Vagina (tissue), 2 donors: ENCODE measurements at regions not wholly inside any gene's neighbourhood (a gene's known extent, or its start where the extent isn't known, plus 50 kb on each side); places are given as distances from the start of the nearest gene placed in this dataset.

Experiments
- CTCF ChIP-seq, 3 experiments: fragments of 450-650 bp in 2 of 3; fragments of 200-600 bp in 1 of 3; sonication (generic) in 1 of 3; IDR thresholded peaks; one replicate each; pipeline ENCODE4 v1.5.1; 2017 to 2019; ENCODE audit warnings: antibody characterized with exemption in 3 of 3, mild to moderate bottlenecking in 2 of 3, moderate library complexity in 2 of 3
- POLR2A ChIP-seq, 2 donors: fragments of 450-650 bp; IDR thresholded peaks; one replicate each; pipeline ENCODE4 v1.6.1; 2017; ENCODE audit warnings: antibody characterized with exemption in 2 of 2, mild to moderate bottlenecking in 2 of 2, moderate library complexity in 2 of 2

GRCh38 chr14:94966344-94966743 lies 191.0 kb downstream of the DICER1 start:
- TF ChIP-seq CTCF (IDR thresholded peaks at IDR 0.05) (no peak), POLR2A (IDR thresholded peaks at IDR 0.05) (no peak)
